ENCODE measurements at regions not wholly inside any gene's neighbourhood (a gene's known extent, or its start where the extent isn't known, plus 50 kb on each side); places are given as distances from the start of the nearest gene placed in this dataset.

GRCh38 chr14:99062772-99063418 is 209.1 kb downstream of the BCL11B start:
- no peak for TF ChIP-seq POLR2A (IDR thresholded peaks at IDR 0.05)
- no peak for TF ChIP-seq CTCF (IDR thresholded peaks at IDR 0.05)
- TF ChIP-seq POLR2AphosphoS5 (IDR thresholded peaks at IDR 0.05), result no peak
- TF ChIP-seq EP300 (IDR thresholded peaks at IDR 0.05), result no peak
